Fibroblast of pulmonary artery (primary cell): ENCODE measurements at regions not wholly inside any gene's neighbourhood (a gene's known extent, or its start where the extent isn't known, plus 50 kb on each side); places are given as distances from the start of the nearest gene placed in this dataset.

ENCODE experiments used
- DNase-seq: peaks from one replicate; pipeline ENCODE4 v3.0.0-alpha.2; 2010; ENCODE audit warnings: low read depth
- H3K4me3 ChIP-seq: replicated peaks from 2 replicates; pipeline ENCODE4 v1.5.1; 2011; ENCODE audit warnings: low read depth, mild to moderate bottlenecking, control low read depth, low read length, moderate library complexity
- TF ChIP-seq, protein P1 (sequence below): IDR thresholded peaks from 2 replicates; pipeline ENCODE4 v1.5.1; 2011; ENCODE audit warnings: mild to moderate bottlenecking, control low read depth, low read length, inconsistent platforms; ENCODE audit errors: missing control alignments

DNA sequence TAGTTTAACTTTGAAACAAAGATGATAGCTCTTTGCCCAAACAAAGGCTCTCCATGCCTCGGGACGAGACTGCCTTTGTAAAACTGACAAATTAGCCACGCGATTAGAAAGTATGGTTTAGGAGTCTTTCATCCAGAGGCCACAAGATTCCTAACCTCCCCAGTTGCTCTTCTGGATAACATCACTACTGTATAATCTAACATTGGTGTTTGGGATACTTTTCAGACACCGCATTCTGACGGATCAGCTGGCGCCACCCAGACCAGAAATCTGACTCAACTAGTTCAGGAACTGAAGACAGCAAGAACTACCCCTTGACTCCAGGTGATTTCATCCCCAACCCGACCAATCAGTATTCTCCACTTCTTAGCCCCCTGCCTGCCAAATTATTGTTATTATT is 98.1 kb upstream of the TEX13D start:
- no peak for DNase-seq
- TF ChIP-seq, protein P1, sequence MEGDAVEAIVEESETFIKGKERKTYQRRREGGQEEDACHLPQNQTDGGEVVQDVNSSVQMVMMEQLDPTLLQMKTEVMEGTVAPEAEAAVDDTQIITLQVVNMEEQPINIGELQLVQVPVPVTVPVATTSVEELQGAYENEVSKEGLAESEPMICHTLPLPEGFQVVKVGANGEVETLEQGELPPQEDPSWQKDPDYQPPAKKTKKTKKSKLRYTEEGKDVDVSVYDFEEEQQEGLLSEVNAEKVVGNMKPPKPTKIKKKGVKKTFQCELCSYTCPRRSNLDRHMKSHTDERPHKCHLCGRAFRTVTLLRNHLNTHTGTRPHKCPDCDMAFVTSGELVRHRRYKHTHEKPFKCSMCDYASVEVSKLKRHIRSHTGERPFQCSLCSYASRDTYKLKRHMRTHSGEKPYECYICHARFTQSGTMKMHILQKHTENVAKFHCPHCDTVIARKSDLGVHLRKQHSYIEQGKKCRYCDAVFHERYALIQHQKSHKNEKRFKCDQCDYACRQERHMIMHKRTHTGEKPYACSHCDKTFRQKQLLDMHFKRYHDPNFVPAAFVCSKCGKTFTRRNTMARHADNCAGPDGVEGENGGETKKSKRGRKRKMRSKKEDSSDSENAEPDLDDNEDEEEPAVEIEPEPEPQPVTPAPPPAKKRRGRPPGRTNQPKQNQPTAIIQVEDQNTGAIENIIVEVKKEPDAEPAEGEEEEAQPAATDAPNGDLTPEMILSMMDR: no peak
- H3K4me3 ChIP-seq: no peak overlapping the region

DNA sequence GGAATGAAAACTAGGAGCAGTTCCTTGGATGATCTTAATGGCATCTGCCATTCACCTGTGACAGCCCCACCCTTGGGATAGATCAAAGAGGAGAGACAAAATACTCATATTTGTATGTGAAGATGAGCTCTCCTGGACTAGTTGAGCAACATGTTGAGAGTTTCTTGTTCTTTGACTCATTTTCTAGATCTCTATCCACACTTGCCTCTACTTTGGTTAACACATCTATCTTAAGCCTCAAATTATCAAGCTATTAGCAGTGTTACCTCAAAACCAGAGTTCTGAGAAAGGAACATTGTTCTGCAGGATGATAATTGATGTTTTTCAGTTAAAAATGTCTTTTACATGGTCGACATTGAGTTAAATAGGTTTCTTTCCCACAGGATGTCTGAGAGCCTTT is 94.2 kb upstream of the TEX13D start:
- no peak overlapping the region for H3K4me3 ChIP-seq
- TF ChIP-seq, protein P1: no peak
- no peak for DNase-seq

DNA sequence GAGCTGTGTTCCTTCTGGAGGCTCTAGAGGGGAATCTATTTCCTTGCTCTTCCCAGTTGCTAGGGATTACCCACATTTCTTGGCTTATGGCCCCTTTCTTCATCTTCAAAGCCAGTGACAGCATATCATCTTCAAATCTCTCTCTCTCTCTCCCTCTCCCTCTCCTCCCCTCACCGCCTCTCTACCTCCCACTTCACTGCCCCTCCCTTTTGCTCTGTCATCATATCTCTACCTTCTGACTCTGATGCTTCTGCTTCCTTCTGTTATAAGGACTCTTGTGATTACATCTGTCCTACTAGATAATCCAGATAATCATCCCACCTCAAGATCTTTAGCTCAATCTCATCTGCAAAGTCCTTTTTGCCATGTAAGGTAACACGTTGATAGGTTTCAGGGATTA is 93.1 kb upstream of the TEX13D start:
- no peak for DNase-seq
- TF ChIP-seq, protein P1: no peak

DNA sequence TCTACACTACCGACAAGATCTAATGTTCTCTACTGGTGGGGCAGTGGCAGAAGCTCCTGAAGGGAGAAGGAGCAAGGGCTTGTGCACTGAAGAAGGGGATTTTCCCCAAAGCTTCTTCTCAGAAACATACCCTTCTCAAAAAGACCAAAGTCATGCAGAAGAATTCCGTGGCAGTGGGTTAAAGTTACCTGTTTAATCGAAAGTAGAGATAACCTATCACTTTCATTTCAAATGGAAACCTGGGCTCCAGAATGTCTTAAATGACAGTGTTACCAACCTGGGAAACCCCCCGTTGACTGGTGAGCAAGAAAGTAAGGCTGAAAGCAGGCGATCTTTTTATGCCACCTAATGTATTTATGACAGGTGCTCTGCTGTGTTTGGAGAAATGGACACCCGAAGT is 92.5 kb upstream of the TEX13D start:
- no peak for DNase-seq
- TF ChIP-seq, protein P1: no peak
- H3K4me3 ChIP-seq: no peak overlapping the region

More for the DNA sequence above, 93.1 kb upstream of the TEX13D start:
- H3K4me3 ChIP-seq: no peak overlapping the region

DNA sequence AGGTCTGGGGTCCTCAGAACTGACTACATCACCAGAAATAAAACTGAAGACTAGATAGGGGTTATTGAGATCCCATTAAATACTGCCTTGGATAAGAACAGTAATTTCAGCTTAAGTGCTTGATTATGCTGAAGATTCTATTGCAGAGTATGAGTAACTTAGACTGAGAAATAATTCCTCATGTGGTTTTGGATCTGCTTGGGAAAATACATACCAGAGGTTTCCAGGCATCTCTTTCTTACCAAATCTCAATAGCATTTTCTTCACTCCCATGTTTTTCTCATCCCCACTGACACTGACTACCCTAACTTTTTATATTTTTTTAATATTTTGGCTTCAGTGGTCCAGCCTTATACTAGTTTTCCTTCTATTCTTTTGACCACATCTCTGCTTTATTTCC is 92.0 kb upstream of the TEX13D start:
- TF ChIP-seq, protein P1: no peak
- H3K4me3 ChIP-seq: no peak overlapping the region
- no peak for DNase-seq

DNA sequence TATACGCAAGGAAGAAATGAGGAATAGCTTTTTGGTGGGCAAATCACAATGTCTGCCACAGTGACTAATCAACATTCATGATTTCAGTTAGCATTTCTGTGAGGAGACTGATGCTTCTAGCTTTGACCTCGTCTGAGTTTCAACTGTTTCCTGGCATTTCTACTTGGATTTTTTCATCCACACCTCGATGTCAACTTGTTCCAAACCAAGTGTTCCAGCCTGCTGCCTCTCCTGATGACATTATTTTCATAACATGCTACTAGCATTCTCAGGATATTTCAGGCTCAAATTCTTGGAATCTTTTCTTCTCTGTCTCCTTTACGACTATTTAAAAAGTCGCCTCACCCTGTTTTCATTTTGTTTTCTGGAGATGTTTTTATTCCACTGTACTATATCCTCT is 90.3 kb upstream of the TEX13D start:
- TF ChIP-seq, protein P1: no peak
- no peak overlapping the region for H3K4me3 ChIP-seq
- no peak for DNase-seq

DNA sequence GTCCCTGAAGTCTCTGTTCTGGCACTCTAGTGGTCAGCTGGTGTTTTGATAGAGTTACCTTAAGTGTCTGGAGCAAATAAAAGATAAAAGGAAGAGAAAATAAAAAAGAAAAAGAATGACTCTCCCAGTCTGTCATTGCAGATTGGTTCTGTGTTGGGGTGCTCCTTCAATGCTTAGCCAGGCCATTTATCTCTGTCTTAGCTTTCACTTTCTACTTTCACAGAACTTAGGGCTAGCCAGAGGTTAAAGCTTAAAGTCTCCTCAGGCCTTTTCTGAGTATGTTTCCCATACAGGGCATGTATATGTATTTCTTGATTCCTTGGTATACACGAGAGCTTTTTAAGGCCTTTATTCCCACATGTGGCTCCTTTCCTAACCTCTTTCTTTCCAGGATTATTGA is 83.1 kb upstream of the TEX13D start:
- no peak for DNase-seq
- H3K4me3 ChIP-seq: no peak overlapping the region
- TF ChIP-seq, protein P1: no peak
